Effector CD4-positive, alpha-beta T cell (primary cell): ENCODE measurements at regions not wholly inside any gene's neighbourhood (a gene's known extent, or its start where the extent isn't known, plus 50 kb on each side); places are given as distances from the start of the nearest gene placed in this dataset.

Experiments
- DNase-seq: peaks from one replicate; pipeline ENCODE4 v3.0.0-alpha.2; 2020

GRCh38 chr12:128047266-128048060 is 219.5 kb upstream of the TMEM132C start:
- DNase-seq: no peak

GRCh38 chr12:128052331-128052730 is 214.6 kb upstream of the TMEM132C start:
- DNase-seq: no peak

GRCh38 chr12:128052777-128053176 is 214.2 kb upstream of the TMEM132C start:
- DNase-seq: no peak

GRCh38 chr12:128055567-128055966 is 211.4 kb upstream of the TMEM132C start:
- no peak for DNase-seq

GRCh38 chr12:128056136-128056801 is 210.7 kb upstream of the TMEM132C start:
- DNase-seq: no peak

GRCh38 chr12:128057586-128057985 is 209.4 kb upstream of the TMEM132C start:
- DNase-seq: no peak

- DNase-seq: no peak
Observed at GRCh38 chr12:128059621-128060370, 207.2 kb upstream of the TMEM132C start.

- no peak for DNase-seq
Observed at GRCh38 chr12:128068211-128068610, 198.8 kb upstream of the TMEM132C start.

GRCh38 chr12:128069359-128069997 is 197.5 kb upstream of the TMEM132C start:
- no peak for DNase-seq

- no peak for DNase-seq
Observed at GRCh38 chr12:128073937-128074336, 193.0 kb upstream of the TMEM132C start.

GRCh38 chr12:128075332-128075731 is 191.6 kb upstream of the TMEM132C start:
- DNase-seq: no peak

GRCh38 chr12:128076188-128076587 is 190.8 kb upstream of the TMEM132C start:
- DNase-seq: no peak

- no peak for DNase-seq
Observed at GRCh38 chr12:128077211-128077916, 189.6 kb upstream of the TMEM132C start.

GRCh38 chr12:128077917-128078298 is 189.1 kb upstream of the TMEM132C start:
- DNase-seq: no peak

- DNase-seq: no peak
Observed at GRCh38 chr12:128078301-128078971, 188.5 kb upstream of the TMEM132C start.

- DNase-seq: no peak
Observed at GRCh38 chr12:128079446-128079845, 187.5 kb upstream of the TMEM132C start.

- DNase-seq: no peak
Observed at GRCh38 chr12:128083132-128083729, 183.7 kb upstream of the TMEM132C start.

- DNase-seq: no peak
Observed at GRCh38 chr12:128088926-128089325, 178.0 kb upstream of the TMEM132C start.

- DNase-seq: no peak
Observed at GRCh38 chr12:128089961-128090360, 177.0 kb upstream of the TMEM132C start.

- DNase-seq: no peak
Observed at GRCh38 chr12:128091101-128091720, 175.8 kb upstream of the TMEM132C start.

GRCh38 chr12:128091951-128092382 is 175.0 kb upstream of the TMEM132C start:
- DNase-seq: no peak
